CD4-positive, alpha-beta memory T cell (primary cell): ENCODE measurements at regions not wholly inside any gene's neighbourhood (a gene's known extent, or its start where the extent isn't known, plus 50 kb on each side); places are given as distances from the start of the nearest gene placed in this dataset.

Source experiments
- CTCF ChIA-PET: fragments of 350-600 bp; sonication (Branson Sonifier 250); formaldehyde crosslinking; loops from one replicate; lab custom pipeline; 2021; ENCODE audit warnings: inconsistent platforms; ENCODE audit not compliant: partially characterized antibody; lab: Charles Lee
- POLR2A ChIA-PET: fragments of 350-600 bp; sonication (Branson Sonifier 250); formaldehyde crosslinking; loops from one replicate; lab custom pipeline; 2021; ENCODE audit not compliant: partially characterized antibody; lab: Charles Lee
- DNase-seq, 5 donors: peaks; one replicate each; pipeline versions ENCODE4 v3.0.0 to v3.0.0-alpha.2; 2020 to 2022; ENCODE audit warnings: mixed read lengths in 1 of 5
- H3K27ac ChIP-seq: one replicate; pipeline ENCODE4 v1.7.0; 2013; ENCODE audit warnings: low read depth, low read length
- H3K27me3 ChIP-seq: 2 replicates; pipeline ENCODE4 v1.7.0; 2013; ENCODE audit warnings: mild to moderate bottlenecking, low read length, moderate library complexity; ENCODE audit not compliant: insufficient read depth
- H3K36me3 ChIP-seq: 2 replicates; pipeline ENCODE4 v1.7.0; 2013; ENCODE audit warnings: mild to moderate bottlenecking, low read length, moderate library complexity; ENCODE audit not compliant: insufficient read depth
- H3K4me1 ChIP-seq: 2 replicates; pipeline ENCODE4 v1.7.0; 2013; ENCODE audit warnings: mild to moderate bottlenecking, low read length, moderate library complexity; ENCODE audit not compliant: insufficient read depth
- H3K4me3 ChIP-seq, 2 donors: one replicate each; pipeline ENCODE4 v1.7.0; 2013; ENCODE audit warnings: low read length in 2 of 2, mild to moderate bottlenecking in 1 of 2
- H3K9me3 ChIP-seq, 2 donors: one replicate each; pipeline ENCODE4 v1.7.0; 2013; ENCODE audit warnings: low read length in 2 of 2, control low read depth in 1 of 2; ENCODE audit not compliant: control insufficient read depth in 1 of 2
- H3K27ac Mint-ChIP-seq, 7 donors: one replicate each; pipeline ENCODE4 v1.8.0; 2020 to 2021; ENCODE audit warnings: mixed read lengths in 7 of 7, mild to moderate bottlenecking in 6 of 7, inconsistent platforms in 3 of 7, moderate library complexity in 3 of 7
- H3K27me3 Mint-ChIP-seq, 2 donors: one replicate each; pipeline ENCODE4 v1.8.0; 2020 to 2021; ENCODE audit warnings: mixed read lengths in 2 of 2
- H3K36me3 Mint-ChIP-seq, 2 donors: one replicate each; pipeline ENCODE4 v1.8.0; 2020 to 2021; ENCODE audit warnings: mixed read lengths in 2 of 2, inconsistent platforms in 1 of 2, mild to moderate bottlenecking in 1 of 2
- H3K4me1 Mint-ChIP-seq, 4 donors: one replicate each; pipeline ENCODE4 v1.8.0; 2020 to 2021; ENCODE audit warnings: mixed read lengths in 4 of 4, mild to moderate bottlenecking in 1 of 4
- H3K4me3 Mint-ChIP-seq, 8 donors: one replicate each; pipeline ENCODE4 v1.8.0; 2020 to 2021; ENCODE audit warnings: mixed read lengths in 8 of 8, mild to moderate bottlenecking in 7 of 8, moderate library complexity in 6 of 8, inconsistent platforms in 3 of 8
- H3K9me3 Mint-ChIP-seq, 8 donors: one replicate each; pipeline ENCODE4 v1.8.0; 2020 to 2021; ENCODE audit warnings: mixed read lengths in 8 of 8, mild to moderate bottlenecking in 5 of 8, inconsistent platforms in 3 of 8, moderate library complexity in 1 of 8
- intact Hi-C: fragments of 100-400 bp; cut with micrococcal nuclease; formaldehyde crosslinking; loops from one replicate; pipeline ENCODE4 v1.15.1; 2023

GRCh38 chr10:44173608-44173894 lies 211.3 kb downstream of the CXCL12 start:
- Mint-ChIP-seq H3K4me3 (no peak overlapping the region), H3K36me3 (no peaks in the 10 kb centered on the region), H3K27ac (no peak overlapping the region), H3K4me1 (no peaks in the 10 kb centered on the region), H3K27me3 (peaks cover 3% of the 10 kb centered on the region in 2 donors), H3K9me3 (no peaks in the 10 kb centered on the region)
- intact Hi-C loops = no loop called here
- Histone ChIP-seq H3K36me3 (no peaks in the 10 kb centered on the region), H3K4me3 (no peak overlapping the region), H3K9me3 (no peaks in the 10 kb centered on the region), H3K4me1 (no peaks in the 10 kb centered on the region), H3K27ac (no peak overlapping the region), H3K27me3 (no peaks in the 10 kb centered on the region)
- no peak for DNase-seq
- ChIA-PET CTCF (no interaction called here), POLR2A (no interaction called here)

- no peak for DNase-seq
- H3K27ac ChIP-seq = no peak overlapping the region
- H3K36me3 ChIP-seq = no peaks in the 10 kb centered on the region
- no peaks in the 10 kb centered on the region for H3K4me1 ChIP-seq
- Mint-ChIP-seq H3K9me3 (no peaks in the 10 kb centered on the region), H3K4me1 (no peaks in the 10 kb centered on the region), H3K27ac (no peak overlapping the region), H3K36me3 (no peaks in the 10 kb centered on the region), H3K4me3 (no peak overlapping the region), H3K27me3 (peaks cover 3% of the 10 kb centered on the region in 2 donors)
- ChIA-PET CTCF (no interaction called here), POLR2A (no interaction called here)
- intact Hi-C loops = no loop called here
- no peak overlapping the region for H3K4me3 ChIP-seq
- no peaks in the 10 kb centered on the region for H3K27me3 ChIP-seq
- no peaks in the 10 kb centered on the region for H3K9me3 ChIP-seq
Measured at GRCh38 chr10:44172883-44173607, 211.9 kb downstream of the CXCL12 start.

DNA sequence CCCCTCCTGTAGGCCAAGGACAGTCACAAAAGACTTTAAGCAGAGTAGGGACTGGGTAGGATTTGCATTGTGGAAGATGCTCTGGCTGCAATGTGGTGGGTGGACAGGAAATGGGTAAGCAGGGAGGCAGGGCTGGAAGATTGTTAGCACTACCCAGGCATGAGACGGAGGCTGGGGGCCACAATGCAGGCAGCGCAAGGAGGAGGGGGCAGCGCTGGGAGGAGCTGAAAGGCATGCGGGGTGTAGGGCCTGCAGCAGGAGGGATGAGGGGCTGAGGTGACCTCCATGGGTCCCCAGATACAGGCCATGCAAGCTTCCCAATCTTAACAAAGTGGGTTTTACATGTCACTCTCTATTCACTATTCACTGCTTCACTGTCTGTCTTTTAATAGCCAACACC lies 213.1 kb downstream of the CXCL12 start:
- no peak for DNase-seq
- Histone ChIP-seq H3K9me3 (no peaks in the 10 kb centered on the region), H3K4me1 (no peaks in the 10 kb centered on the region), H3K27me3 (no peaks in the 10 kb centered on the region), H3K4me3 (no peak overlapping the region), H3K27ac (no peak overlapping the region), H3K36me3 (no peaks in the 10 kb centered on the region)
- Mint-ChIP-seq H3K4me3 (no peak overlapping the region), H3K9me3 (no peaks in the 10 kb centered on the region), H3K36me3 (no peaks in the 10 kb centered on the region), H3K27me3 (peaks cover 0 to 3% of the 10 kb centered on the region in 2 donors), H3K4me1 (no peaks in the 10 kb centered on the region), H3K27ac (no peak overlapping the region)
- intact Hi-C loops = no loop called here
- ChIA-PET POLR2A (no interaction called here), CTCF (no interaction called here)

GRCh38 chr10:44168478-44168877 lies 216.4 kb downstream of the CXCL12 start:
- H3K4me1 ChIP-seq = no peaks in the 10 kb centered on the region
- CTCF ChIA-PET = no interaction called here
- intact Hi-C loops = no loop called here
- Mint-ChIP-seq H3K27ac (no peak overlapping the region), H3K4me3 (no peak overlapping the region), H3K36me3 (no peaks in the 10 kb centered on the region), H3K9me3 (no peaks in the 10 kb centered on the region), H3K4me1 (no peaks in the 10 kb centered on the region), H3K27me3 (peaks cover 0 to 2% of the 10 kb centered on the region in 2 donors)
- H3K27me3 ChIP-seq = no peaks in the 10 kb centered on the region
- no peak overlapping the region for H3K27ac ChIP-seq
- H3K36me3 ChIP-seq = no peaks in the 10 kb centered on the region
- H3K4me3 ChIP-seq = no peak overlapping the region
- H3K9me3 ChIP-seq = no peaks in the 10 kb centered on the region
- no peak for DNase-seq
- POLR2A ChIA-PET = no interaction called here

GRCh38 chr10:44167752-44168151 lies 217.1 kb downstream of the CXCL12 start:
- peaks cover 1 to 2% of the 10 kb centered on the region in 2 donors for H3K27me3 Mint-ChIP-seq
- ChIA-PET POLR2A (no interaction called here), CTCF (no interaction called here)
- Histone ChIP-seq H3K9me3 (no peaks in the 10 kb centered on the region), H3K4me3 (no peak overlapping the region), H3K27me3 (no peaks in the 10 kb centered on the region), H3K4me1 (no peaks in the 10 kb centered on the region), H3K36me3 (no peaks in the 10 kb centered on the region), H3K27ac (no peak overlapping the region)
- H3K4me1 Mint-ChIP-seq = peaks cover 0 to 2% (median 0%) of the 10 kb centered on the region in 4 donors
- DNase-seq = no peak
- H3K36me3 Mint-ChIP-seq = no peaks in the 10 kb centered on the region
- H3K4me3 Mint-ChIP-seq = no peak overlapping the region
- intact Hi-C loops = no loop called here
- no peaks in the 10 kb centered on the region for H3K9me3 Mint-ChIP-seq
- H3K27ac Mint-ChIP-seq = no peak overlapping the region

DNA sequence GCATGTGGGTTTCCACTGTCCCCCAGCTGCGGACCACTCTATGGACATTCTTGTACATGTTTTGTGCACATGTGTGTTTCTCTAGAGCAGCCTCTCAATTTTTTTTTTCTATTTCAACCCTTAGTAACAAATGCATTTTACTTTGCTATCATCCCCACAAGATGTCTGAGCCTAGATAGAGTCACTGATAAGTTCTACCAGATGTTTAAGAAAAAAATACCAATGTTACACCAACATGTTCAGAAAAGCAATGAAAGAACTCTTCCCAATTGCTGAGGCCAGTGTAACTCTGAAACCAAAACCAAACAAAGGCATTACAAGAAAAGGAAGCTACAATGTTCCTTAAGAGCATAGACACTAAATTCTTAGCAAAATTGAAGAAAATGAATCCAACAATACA lies 218.5 kb downstream of the CXCL12 start:
- Mint-ChIP-seq H3K4me3 (no peak overlapping the region), H3K4me1 (peaks cover 0 to 2% (median 0%) of the 10 kb centered on the region in 4 donors), H3K27me3 (peaks cover 0 to 1% of the 10 kb centered on the region in 2 donors), H3K9me3 (no peaks in the 10 kb centered on the region), H3K27ac (no peak overlapping the region), H3K36me3 (no peaks in the 10 kb centered on the region)
- Histone ChIP-seq H3K9me3 (no peaks in the 10 kb centered on the region), H3K27me3 (no peaks in the 10 kb centered on the region), H3K4me3 (no peak overlapping the region), H3K27ac (no peak overlapping the region), H3K36me3 (no peaks in the 10 kb centered on the region), H3K4me1 (no peaks in the 10 kb centered on the region)
- ChIA-PET CTCF (no interaction called here), POLR2A (no interaction called here)
- no peak for DNase-seq
- intact Hi-C loops = no loop called here

DNA sequence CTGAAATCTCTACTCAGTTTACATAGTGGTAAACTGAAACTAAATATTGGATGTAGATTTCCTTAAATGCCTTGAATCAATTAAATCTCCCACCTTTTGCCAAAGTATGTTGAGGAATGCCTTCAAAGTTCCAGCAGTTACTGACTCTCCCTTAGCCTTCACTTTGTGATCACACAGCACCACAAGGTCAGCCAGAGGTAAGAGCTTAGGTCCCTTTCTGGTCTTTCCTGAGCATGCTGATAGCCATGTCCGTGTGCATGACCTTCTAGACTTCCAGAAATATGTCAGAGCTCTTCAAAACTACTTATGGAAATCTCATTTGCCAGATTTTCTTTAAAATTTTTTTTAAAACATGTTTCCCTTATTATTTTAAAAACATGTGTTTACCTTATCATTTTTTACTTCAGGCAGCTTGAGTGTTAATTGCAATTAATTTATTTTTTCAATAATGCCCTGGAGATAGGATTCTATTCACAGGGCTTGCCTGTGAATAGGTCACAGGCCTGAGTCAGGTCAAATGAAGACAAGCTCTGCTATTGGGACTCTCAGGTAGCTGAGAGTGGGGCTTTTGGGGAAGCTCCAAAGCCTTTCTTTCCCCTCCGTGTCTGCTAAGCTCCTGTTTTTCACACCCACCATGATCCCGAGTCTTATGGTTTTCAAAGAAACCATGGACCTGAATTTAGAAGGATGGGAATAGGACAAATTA lies 220.5 kb downstream of the CXCL12 start:
- H3K9me3 ChIP-seq = no peaks in the 10 kb centered on the region
- POLR2A ChIA-PET = no interaction called here
- peaks cover 0 to 2% (median 0%) of the 10 kb centered on the region in 4 donors for H3K4me1 Mint-ChIP-seq
- H3K4me3 ChIP-seq = no peak overlapping the region
- H3K36me3 ChIP-seq = no peaks in the 10 kb centered on the region
- no peaks in the 10 kb centered on the region for H3K9me3 Mint-ChIP-seq
- no peaks in the 10 kb centered on the region for H3K4me1 ChIP-seq
- no peak overlapping the region for H3K27ac Mint-ChIP-seq
- intact Hi-C loops = no loop called here
- H3K27me3 ChIP-seq = no peaks in the 10 kb centered on the region
- no peaks in the 10 kb centered on the region for H3K36me3 Mint-ChIP-seq
- DNase-seq = no peak
- CTCF ChIA-PET = no interaction called here
- peaks cover 0 to 1% of the 10 kb centered on the region in 2 donors for H3K27me3 Mint-ChIP-seq
- no peak overlapping the region for H3K27ac ChIP-seq
- no peak overlapping the region for H3K4me3 Mint-ChIP-seq
